ENCODE measurements at regions not wholly inside any gene's neighbourhood (a gene's known extent, or its start where the extent isn't known, plus 50 kb on each side); places are given as distances from the start of the nearest gene placed in this dataset.

DNA sequence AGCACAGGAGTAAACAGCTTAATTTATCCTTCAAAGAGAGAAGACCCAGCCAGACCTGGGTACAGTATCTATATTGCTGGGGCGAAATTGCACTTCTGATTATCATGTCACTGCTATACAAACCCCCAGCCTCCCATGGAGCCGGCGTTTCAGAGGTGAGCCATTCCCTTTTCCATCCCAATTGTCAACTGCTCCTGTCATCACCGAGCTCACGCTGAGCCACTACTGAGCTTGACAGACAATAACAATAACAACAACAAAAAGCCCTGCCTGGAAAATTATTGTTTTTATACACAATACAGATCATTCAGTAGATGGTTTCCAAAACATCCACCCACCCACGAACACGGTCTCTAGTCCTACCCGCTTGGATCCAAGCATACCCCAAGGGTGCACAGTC, 129.0 kb upstream of the JARID2 start:
- TF ChIP-seq EP300 (IDR thresholded peaks at IDR 0.05; ENCODE audit: low read depth) (no peak), POLR2A (IDR thresholded peaks at IDR 0.05) (no peak)
- TF ChIP-seq, protein P1, sequence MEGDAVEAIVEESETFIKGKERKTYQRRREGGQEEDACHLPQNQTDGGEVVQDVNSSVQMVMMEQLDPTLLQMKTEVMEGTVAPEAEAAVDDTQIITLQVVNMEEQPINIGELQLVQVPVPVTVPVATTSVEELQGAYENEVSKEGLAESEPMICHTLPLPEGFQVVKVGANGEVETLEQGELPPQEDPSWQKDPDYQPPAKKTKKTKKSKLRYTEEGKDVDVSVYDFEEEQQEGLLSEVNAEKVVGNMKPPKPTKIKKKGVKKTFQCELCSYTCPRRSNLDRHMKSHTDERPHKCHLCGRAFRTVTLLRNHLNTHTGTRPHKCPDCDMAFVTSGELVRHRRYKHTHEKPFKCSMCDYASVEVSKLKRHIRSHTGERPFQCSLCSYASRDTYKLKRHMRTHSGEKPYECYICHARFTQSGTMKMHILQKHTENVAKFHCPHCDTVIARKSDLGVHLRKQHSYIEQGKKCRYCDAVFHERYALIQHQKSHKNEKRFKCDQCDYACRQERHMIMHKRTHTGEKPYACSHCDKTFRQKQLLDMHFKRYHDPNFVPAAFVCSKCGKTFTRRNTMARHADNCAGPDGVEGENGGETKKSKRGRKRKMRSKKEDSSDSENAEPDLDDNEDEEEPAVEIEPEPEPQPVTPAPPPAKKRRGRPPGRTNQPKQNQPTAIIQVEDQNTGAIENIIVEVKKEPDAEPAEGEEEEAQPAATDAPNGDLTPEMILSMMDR (IDR thresholded peaks at IDR 0.05) = no peak
